HUES6 (cell line): ENCODE measurements at regions not wholly inside any gene's neighbourhood (a gene's known extent, or its start where the extent isn't known, plus 50 kb on each side); places are given as distances from the start of the nearest gene placed in this dataset.

Source experiments
- H3K27ac ChIP-seq: 2 replicates; pipeline ENCODE4 v1.7.0; 2013; ENCODE audit warnings: low read depth, mild to moderate bottlenecking, low read length, inconsistent platforms
- H3K27me3 ChIP-seq: 2 replicates; pipeline ENCODE4 v1.6.1; 2013; ENCODE audit warnings: low read length; ENCODE audit not compliant: control insufficient read depth, insufficient read depth
- H3K36me3 ChIP-seq: 2 replicates; pipeline ENCODE4 v1.6.1; 2013; ENCODE audit warnings: low read length; ENCODE audit not compliant: control insufficient read depth, insufficient read depth
- H3K4me1 ChIP-seq: 2 replicates; pipeline ENCODE4 v1.6.1; 2013; ENCODE audit warnings: low read length; ENCODE audit not compliant: control insufficient read depth, insufficient read depth
- H3K4me3 ChIP-seq: 2 replicates; pipeline ENCODE4 v1.5.1; 2013; ENCODE audit warnings: low read depth, low read length
- H3K9ac ChIP-seq: one replicate; pipeline ENCODE4 v1.6.1; 2013; ENCODE audit warnings: mild to moderate bottlenecking, low read length
- H3K9me3 ChIP-seq: 2 replicates; pipeline ENCODE4 v1.6.1; 2013; ENCODE audit warnings: low read depth, low read length; ENCODE audit not compliant: control insufficient read depth, insufficient read depth

GRCh38 chr5:174259696-174260420 is 214.4 kb downstream of the NSG2 start:
- Histone ChIP-seq H3K27ac (no peak overlapping the region), H3K27me3 (no peaks in the 10 kb centered on the region; the same call in 1 of the 2 replicates), H3K36me3 (no peaks in the 10 kb centered on the region), H3K4me3 (no peak overlapping the region), H3K9ac (no peak overlapping the region), H3K9me3 (no peaks in the 10 kb centered on the region), H3K4me1 (no peaks in the 10 kb centered on the region)

- Histone ChIP-seq H3K9me3 (no peaks in the 10 kb centered on the region), H3K4me1 (no peaks in the 10 kb centered on the region), H3K27me3 (peaks cover 11% of the 10 kb centered on the region), H3K9ac (no peak overlapping the region), H3K36me3 (no peaks in the 10 kb centered on the region), H3K4me3 (no peak overlapping the region), H3K27ac (no peak overlapping the region)
Observed at GRCh38 chr5:174271316-174271715, 225.8 kb downstream of the NSG2 start.

- H3K4me1 ChIP-seq = no peaks in the 10 kb centered on the region
- no peak overlapping the region for H3K9ac ChIP-seq
- H3K9me3 ChIP-seq = no peaks in the 10 kb centered on the region
- peaks cover 11% of the 10 kb centered on the region for H3K27me3 ChIP-seq
- no peak overlapping the region for H3K4me3 ChIP-seq
- H3K27ac ChIP-seq = no peak overlapping the region
- H3K36me3 ChIP-seq = no peaks in the 10 kb centered on the region
Observed at GRCh38 chr5:174272671-174273070, 227.2 kb downstream of the NSG2 start.

- Histone ChIP-seq H3K4me1 (no peaks in the 10 kb centered on the region), H3K4me3 (no peak overlapping the region), H3K27me3 (peaks cover 11% of the 10 kb centered on the region), H3K27ac (no peak overlapping the region), H3K9me3 (no peaks in the 10 kb centered on the region), H3K36me3 (no peaks in the 10 kb centered on the region), H3K9ac (no peak overlapping the region)
Observed at GRCh38 chr5:174273325-174273724, 227.8 kb downstream of the NSG2 start.

GRCh38 chr5:174275959-174276358 is 230.5 kb downstream of the NSG2 start:
- Histone ChIP-seq H3K9ac (no peak overlapping the region), H3K27me3 (peaks cover 7% of the 10 kb centered on the region), H3K9me3 (no peaks in the 10 kb centered on the region), H3K27ac (no peak overlapping the region), H3K36me3 (no peaks in the 10 kb centered on the region), H3K4me1 (no peaks in the 10 kb centered on the region), H3K4me3 (no peak overlapping the region)

- Histone ChIP-seq H3K27ac (no peak overlapping the region), H3K27me3 (peaks cover 8% of the 10 kb centered on the region; the same call in 1 of the 2 replicates), H3K4me1 (no peaks in the 10 kb centered on the region)
Observed at GRCh38 chr5:174281089-174281760, 235.7 kb downstream of the NSG2 start.

GRCh38 chr5:174281855-174282254 is 236.3 kb downstream of the NSG2 start:
- Histone ChIP-seq H3K27me3 (peaks cover 8% of the 10 kb centered on the region; the same call in 1 of the 2 replicates), H3K27ac (no peak overlapping the region), H3K36me3 (no peaks in the 10 kb centered on the region), H3K4me1 (no peaks in the 10 kb centered on the region), H3K9ac (no peak overlapping the region), H3K9me3 (no peaks in the 10 kb centered on the region), H3K4me3 (no peak overlapping the region)

More at GRCh38 chr5:174281089-174281760, 235.7 kb downstream of the NSG2 start:
- H3K9ac ChIP-seq = no peak overlapping the region
- H3K36me3 ChIP-seq = no peaks in the 10 kb centered on the region
- no peak overlapping the region for H3K4me3 ChIP-seq
- H3K9me3 ChIP-seq = no peaks in the 10 kb centered on the region

GRCh38 chr5:174282391-174282790 is 236.9 kb downstream of the NSG2 start:
- no peak overlapping the region for H3K27ac ChIP-seq
- H3K4me3 ChIP-seq = no peak overlapping the region
- no peaks in the 10 kb centered on the region for H3K36me3 ChIP-seq
- no peaks in the 10 kb centered on the region for H3K4me1 ChIP-seq
- H3K9me3 ChIP-seq = no peaks in the 10 kb centered on the region
- H3K27me3 ChIP-seq = peaks cover 8% of the 10 kb centered on the region; the same call in 1 of the 2 replicates
- no peak overlapping the region for H3K9ac ChIP-seq

GRCh38 chr5:174283211-174284005 is 237.9 kb downstream of the NSG2 start:
- Histone ChIP-seq H3K9me3 (no peaks in the 10 kb centered on the region), H3K4me3 (no peak overlapping the region), H3K9ac (no peak overlapping the region), H3K36me3 (no peaks in the 10 kb centered on the region), H3K4me1 (no peaks in the 10 kb centered on the region), H3K27me3 (peaks cover 8% of the 10 kb centered on the region; the same call in 1 of the 2 replicates), H3K27ac (no peak overlapping the region)

GRCh38 chr5:174284873-174285272 is 239.4 kb downstream of the NSG2 start:
- H3K4me1 ChIP-seq = no peaks in the 10 kb centered on the region
- H3K36me3 ChIP-seq = no peaks in the 10 kb centered on the region
- H3K27ac ChIP-seq = no peak overlapping the region
- H3K9me3 ChIP-seq = no peaks in the 10 kb centered on the region
- no peak overlapping the region for H3K9ac ChIP-seq
- H3K27me3 ChIP-seq = peaks cover 8% of the 10 kb centered on the region; the same call in 1 of the 2 replicates
- no peak overlapping the region for H3K4me3 ChIP-seq

GRCh38 chr5:174287761-174288160 is 242.3 kb downstream of the NSG2 start:
- Histone ChIP-seq H3K27ac (no peak overlapping the region), H3K4me3 (no peak overlapping the region), H3K27me3 (peaks cover 5% of the 10 kb centered on the region; the same call in 1 of the 2 replicates), H3K9me3 (no peaks in the 10 kb centered on the region), H3K4me1 (no peaks in the 10 kb centered on the region), H3K9ac (no peak overlapping the region), H3K36me3 (no peaks in the 10 kb centered on the region)
